ENCODE measurements at regions not wholly inside any gene's neighbourhood (a gene's known extent, or its start where the extent isn't known, plus 50 kb on each side); places are given as distances from the start of the nearest gene placed in this dataset.
"Not testable (repeated sequence)": the region's sequence is repeated elsewhere in the genome, so short reads cannot be mapped to it uniquely, and the experiment has no call there.

DNA sequence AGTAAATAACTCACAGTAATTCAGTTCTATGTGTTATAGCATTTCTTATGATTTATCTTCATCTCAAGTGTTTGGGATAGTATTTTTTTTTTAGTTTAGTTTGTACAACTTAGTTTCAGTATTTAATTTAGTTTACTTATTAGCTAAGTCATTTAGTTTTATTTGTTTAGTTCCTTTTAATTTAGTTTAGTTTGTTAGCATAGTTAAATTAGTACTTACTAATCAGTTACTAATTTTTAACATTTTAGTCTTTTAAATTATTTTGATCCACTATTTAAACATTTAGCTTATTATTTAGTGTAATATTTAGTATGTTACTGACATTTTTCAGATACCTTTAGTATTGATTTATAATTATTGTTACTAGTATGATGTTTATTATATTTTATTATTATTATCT, 85.2 kb upstream of the SIPA1L2 start:
- peaks cover 11% of the 10 kb centered on the region for H3K4me1 Mint-ChIP-seq
- TF ChIP-seq, protein P1, sequence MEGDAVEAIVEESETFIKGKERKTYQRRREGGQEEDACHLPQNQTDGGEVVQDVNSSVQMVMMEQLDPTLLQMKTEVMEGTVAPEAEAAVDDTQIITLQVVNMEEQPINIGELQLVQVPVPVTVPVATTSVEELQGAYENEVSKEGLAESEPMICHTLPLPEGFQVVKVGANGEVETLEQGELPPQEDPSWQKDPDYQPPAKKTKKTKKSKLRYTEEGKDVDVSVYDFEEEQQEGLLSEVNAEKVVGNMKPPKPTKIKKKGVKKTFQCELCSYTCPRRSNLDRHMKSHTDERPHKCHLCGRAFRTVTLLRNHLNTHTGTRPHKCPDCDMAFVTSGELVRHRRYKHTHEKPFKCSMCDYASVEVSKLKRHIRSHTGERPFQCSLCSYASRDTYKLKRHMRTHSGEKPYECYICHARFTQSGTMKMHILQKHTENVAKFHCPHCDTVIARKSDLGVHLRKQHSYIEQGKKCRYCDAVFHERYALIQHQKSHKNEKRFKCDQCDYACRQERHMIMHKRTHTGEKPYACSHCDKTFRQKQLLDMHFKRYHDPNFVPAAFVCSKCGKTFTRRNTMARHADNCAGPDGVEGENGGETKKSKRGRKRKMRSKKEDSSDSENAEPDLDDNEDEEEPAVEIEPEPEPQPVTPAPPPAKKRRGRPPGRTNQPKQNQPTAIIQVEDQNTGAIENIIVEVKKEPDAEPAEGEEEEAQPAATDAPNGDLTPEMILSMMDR (IDR thresholded peaks at IDR 0.05; ENCODE audit: unreplicated experiment in 3 of 3), result no peak
- peaks cover 5% of the 10 kb centered on the region for H3K27me3 Mint-ChIP-seq (ENCODE audit: low read depth)
- H3K27ac Mint-ChIP-seq, result no peak overlapping the region
- no peak overlapping the region for H3K4me3 Mint-ChIP-seq
- peaks cover 22% of the 10 kb centered on the region for H3K9me3 Mint-ChIP-seq
- H3K36me3 Mint-ChIP-seq (ENCODE audit: low read depth), result no peaks in the 10 kb centered on the region

DNA sequence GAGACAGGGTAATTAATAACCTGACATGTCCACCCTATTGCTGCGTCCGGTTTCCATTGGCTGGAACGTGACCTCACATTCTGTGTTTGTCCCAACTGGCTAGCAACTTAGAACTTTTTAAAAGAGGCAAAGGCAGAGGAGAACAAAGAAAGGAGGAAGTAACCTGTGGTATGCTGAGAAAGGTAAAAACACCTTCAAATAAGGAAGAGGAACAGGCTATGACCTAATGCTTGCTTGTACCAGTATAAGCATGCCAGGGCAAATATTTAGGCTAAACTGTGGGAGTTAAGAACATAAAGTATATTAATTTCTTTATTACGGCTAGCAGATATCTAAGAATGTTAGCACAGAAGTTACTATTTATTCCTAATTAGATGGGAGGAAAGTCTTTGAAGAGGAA, 87.3 kb upstream of the MAP10 start:
- H3K36me3 Mint-ChIP-seq (ENCODE audit: low read depth); H3K27ac Mint-ChIP-seq; H3K27me3 Mint-ChIP-seq (ENCODE audit: low read depth): not testable (repeated sequence)

DNA sequence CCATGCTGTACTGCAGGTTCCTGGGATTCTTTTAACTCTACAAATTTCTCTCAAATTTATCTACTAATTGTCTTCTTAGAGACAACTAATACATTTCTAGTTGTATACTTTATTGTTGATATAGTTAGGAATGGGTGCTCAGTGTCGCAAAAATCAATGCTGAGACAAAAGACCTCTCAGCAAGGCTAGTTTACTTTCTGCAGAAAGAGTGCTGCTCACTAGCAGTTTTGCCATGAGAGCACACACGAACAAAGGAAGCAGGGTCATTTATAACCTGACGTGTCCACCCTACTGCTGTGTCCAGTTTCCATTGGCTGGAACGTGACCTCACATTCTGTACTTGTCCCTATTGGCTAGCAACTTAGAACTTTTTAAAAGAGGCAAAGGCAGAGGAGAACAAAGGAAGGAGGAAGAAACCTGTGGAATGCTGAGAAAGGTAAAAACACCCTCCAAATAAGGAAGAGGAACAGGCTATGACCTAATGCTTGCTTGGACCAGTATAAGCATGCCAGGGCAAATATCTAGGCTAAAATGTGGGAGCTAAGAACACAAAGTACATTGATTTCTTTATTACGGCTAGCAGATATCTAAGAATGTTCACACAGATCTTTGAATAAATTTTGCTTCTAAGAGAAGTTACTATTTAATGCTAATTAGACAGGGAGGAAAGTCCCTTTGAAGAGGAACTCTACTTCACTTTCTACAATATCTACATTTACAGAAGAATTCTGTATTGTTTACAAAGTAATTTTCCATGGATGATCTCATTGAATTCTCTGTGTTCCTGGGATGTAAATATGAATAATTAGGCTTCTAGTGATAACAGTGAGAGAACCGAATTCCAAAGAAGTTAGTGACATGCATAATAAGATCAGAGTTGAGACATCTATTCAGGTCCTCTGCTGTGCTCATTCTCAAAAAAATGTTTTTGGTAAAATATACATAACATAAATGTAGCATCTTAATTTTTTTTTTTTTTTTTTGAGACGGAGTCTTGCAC, 86.0 kb upstream of the MAP10 start:
- Mint-ChIP-seq H3K36me3 (ENCODE audit: low read depth) (no peaks in the 10 kb centered on the region), H3K4me3 (no peak overlapping the region), H3K9me3 (peaks cover 17% of the 10 kb centered on the region), H3K27ac (no peak overlapping the region), H3K27me3 (ENCODE audit: low read depth) (peaks cover 5% of the 10 kb centered on the region), H3K4me1 (no peaks in the 10 kb centered on the region)
- TF ChIP-seq, protein P1 (IDR thresholded peaks at IDR 0.05; ENCODE audit: unreplicated experiment in 3 of 3), result no peak

More for the DNA sequence above, 87.3 kb upstream of the MAP10 start:
- peaks cover 22% of the 10 kb centered on the region for H3K9me3 Mint-ChIP-seq
- H3K4me1 Mint-ChIP-seq, H3K4me3 Mint-ChIP-seq: not testable (repeated sequence)

DNA sequence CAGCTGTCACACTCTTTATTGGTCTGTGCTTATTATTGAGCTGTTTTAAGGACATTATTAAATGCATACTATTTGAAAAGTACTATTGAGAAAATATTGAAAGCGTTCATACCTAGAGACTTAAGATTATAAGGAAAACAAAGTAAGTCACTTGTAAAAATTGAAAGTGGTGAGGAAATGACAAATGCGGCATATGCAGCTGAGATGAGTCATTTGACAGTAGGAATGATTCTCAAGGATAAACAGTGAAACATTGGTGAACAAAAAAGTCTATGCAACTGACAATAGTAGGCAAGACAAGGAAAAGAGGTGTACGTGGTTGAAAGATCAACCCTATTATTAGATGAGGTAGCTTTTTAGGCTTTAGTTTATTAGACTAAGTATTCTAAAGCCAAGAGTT, 82.6 kb upstream of the MAP10 start:
- Mint-ChIP-seq H3K9me3 (peaks cover 6% of the 10 kb centered on the region), H3K27me3 (ENCODE audit: low read depth) (peaks cover 9% of the 10 kb centered on the region), H3K36me3 (ENCODE audit: low read depth) (no peaks in the 10 kb centered on the region), H3K27ac (no peak overlapping the region), H3K4me1 (peaks cover under 1% of the 10 kb centered on the region), H3K4me3 (no peak overlapping the region)
- TF ChIP-seq, protein P1 (IDR thresholded peaks at IDR 0.05; ENCODE audit: unreplicated experiment in 3 of 3), result no peak

DNA sequence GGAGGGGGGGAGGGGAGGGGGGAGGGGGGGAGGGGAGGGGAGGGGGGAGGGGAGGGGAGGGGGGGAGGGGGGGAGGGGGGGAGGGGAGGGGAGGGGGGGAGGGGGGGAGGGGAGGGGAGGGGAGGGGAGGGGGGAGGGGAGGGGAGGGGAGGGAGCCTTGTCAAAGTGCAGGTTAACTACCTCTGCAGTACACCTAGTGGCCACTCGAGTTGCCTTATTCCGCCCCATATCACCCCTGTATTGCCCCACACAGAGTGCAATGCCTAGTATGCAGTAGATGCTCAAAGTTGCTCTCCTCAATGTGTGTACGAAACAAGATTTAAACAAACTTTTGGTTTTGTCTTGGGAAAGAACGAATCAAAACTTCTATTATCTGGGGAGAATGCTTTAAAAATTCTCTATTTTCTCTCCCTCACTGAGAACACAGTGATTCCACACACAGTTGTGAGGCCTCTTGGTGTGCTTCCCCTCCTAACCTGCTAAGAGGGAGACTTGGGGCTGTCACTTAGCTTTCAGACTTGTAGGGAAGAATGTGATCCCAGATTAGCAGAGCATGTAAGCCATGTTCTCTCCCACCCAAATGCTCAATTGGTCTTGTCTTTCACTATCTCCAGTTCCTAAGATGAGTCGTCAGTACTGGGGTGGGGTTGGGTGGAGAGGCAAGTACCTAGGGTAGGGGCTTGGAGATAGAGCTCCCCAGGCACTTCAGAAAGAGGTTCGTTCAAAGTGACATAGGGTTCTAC, 79.7 kb upstream of the MAP10 start:
- Mint-ChIP-seq H3K36me3 (ENCODE audit: low read depth) (no peaks in the 10 kb centered on the region), H3K4me3 (no peak overlapping the region), H3K27ac (no peak overlapping the region), H3K27me3 (ENCODE audit: low read depth) (peaks cover 5% of the 10 kb centered on the region), H3K9me3 (no peaks in the 10 kb centered on the region), H3K4me1 (peaks cover 15% of the 10 kb centered on the region)
- TF ChIP-seq, protein P1 (IDR thresholded peaks at IDR 0.05; ENCODE audit: unreplicated experiment in 3 of 3), result no peak

DNA sequence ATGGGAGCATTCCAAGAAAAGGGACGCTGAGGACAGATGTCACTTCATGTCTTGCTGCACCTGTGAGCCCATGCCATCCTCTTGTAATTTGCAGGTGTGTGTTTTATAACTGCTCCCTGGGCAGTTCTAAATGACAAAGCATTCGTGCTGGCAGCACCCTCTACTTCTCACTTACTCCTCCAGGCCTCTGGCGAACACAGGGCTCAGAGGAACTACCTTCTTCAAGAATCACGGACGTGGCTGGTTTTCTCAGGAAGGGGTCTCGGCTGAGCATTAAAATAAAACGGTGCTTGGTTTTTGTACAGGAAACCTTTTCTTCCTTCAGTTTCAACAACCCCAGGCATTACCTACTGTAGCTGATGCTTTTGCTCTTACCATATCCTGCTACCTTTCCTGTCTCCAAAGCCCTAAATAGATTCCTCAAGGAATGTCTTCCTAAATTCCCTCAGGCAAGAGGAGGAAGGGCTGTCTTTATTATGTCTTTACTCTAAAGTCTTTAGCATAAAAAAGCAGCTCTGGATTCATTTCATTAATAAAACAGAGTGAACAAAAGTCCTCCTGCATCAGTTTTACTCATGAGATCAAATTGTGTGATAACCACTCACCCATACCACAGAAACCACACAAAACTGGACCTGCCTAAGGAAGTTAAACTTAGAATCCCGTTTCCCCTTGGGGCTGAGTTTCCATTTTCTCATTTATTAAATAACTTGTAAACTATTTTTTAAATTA, 79.0 kb upstream of the MAP10 start:
- H3K9me3 Mint-ChIP-seq, result no peaks in the 10 kb centered on the region
- H3K4me3 Mint-ChIP-seq, result no peak overlapping the region
- TF ChIP-seq, protein P1 (IDR thresholded peaks at IDR 0.05; ENCODE audit: unreplicated experiment in 3 of 3), result no peak
- no peaks in the 10 kb centered on the region for H3K36me3 Mint-ChIP-seq (ENCODE audit: low read depth)
- H3K27me3 Mint-ChIP-seq (ENCODE audit: low read depth), result peaks cover 5% of the 10 kb centered on the region
- peaks cover 15% of the 10 kb centered on the region for H3K4me1 Mint-ChIP-seq
- no peak overlapping the region for H3K27ac Mint-ChIP-seq

Data from nephron (organoid).